ENCODE measurements at regions not wholly inside any gene's neighbourhood (a gene's known extent, or its start where the extent isn't known, plus 50 kb on each side); places are given as distances from the start of the nearest gene placed in this dataset.

DNA sequence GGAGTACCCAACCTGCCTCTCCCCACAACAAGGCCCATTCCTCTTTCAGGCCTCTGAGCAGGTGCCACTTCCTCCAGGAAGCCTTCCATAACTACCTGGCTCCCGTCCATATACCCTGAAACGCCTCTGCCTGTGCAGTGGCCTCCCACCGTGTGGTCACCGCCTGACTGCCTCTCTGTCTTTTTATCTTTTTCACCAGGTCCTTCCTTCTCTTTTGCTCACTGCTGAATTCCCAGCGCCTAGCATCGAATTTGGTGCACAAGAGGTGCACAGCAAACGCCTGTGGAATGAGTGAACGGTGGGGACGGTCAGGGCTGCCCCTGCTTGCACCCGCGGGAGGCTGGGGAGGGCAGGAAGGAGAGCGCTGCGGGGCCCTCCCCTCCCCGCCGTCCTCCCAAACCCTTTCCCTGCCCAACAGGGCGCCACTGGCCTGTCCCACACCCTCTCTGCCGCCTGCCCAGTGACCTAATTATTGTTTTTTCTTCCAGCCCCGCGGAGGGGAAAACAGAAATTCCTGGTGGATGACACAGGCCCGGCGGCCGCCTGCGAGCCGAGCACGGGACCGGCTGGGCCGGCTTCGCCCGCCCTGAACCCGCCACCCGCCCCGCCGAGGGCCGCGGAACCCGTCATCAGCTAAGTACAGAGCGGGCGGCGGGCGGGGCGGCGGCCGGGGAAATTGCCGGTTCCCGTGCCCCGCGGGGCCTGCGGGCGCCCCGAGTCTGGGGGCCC lies 140.1 kb downstream of the SMAD6 start:
- no TSS peak for BruUV-seq (replicated peaks)
- Histone ChIP-seq H2AFZ (ENCODE audit: low read depth, low read length) (peak overlapping the region; percentile 73), H3K9ac (ENCODE audit: insufficient read depth in 1 of 2, low read depth in 2 of 2, low read length in 2 of 2) (peak overlapping the region; percentile 40 to 89; a peak in 3 of 4 replicates), H3K79me2 (ENCODE audit: control insufficient read depth, insufficient read depth, low read length) (no peaks in the 10 kb centered on the region), H3K27me3 (ENCODE audit: control insufficient read depth in 2 of 2, insufficient read depth in 2 of 2, low read length in 2 of 2) (no peaks in the 10 kb centered on the region), H3K9me3 (replicated peaks; ENCODE audit: control insufficient read depth, insufficient read depth, low read depth, low read length) (no peaks in the 10 kb centered on the region), H3K27ac (ENCODE audit: extremely low read depth, low read depth, low read length) (peak overlapping the region; percentile 37; the same call in 1 of the 3 replicates), H3K36me3 (ENCODE audit: control insufficient read depth, insufficient read depth, low read length) (no peaks in the 10 kb centered on the region), H3K4me2 (ENCODE audit: insufficient read depth, low read length) (peak overlapping the region; percentile 70), H3K4me3 (peak overlapping the region; percentile 38), H3K4me1 (replicated peaks in 1 of 2; ENCODE audit: control insufficient read depth in 2 of 2, insufficient read depth in 2 of 2, low read length in 2 of 2) (peaks cover 5 to 11% of the 10 kb centered on the region in 2 experiments; a peak in 3 of 5 replicates), H3K9me1 (ENCODE audit: control insufficient read depth, insufficient read depth, low read length) (no peaks in the 10 kb centered on the region), H4K20me1 (replicated peaks; ENCODE audit: control insufficient read depth, insufficient read depth, low read length) (0 out of 2 replicates have a peak, but pooled peaks cover 4% of the 10 kb centered on the region)
- ATAC-seq, result peak; percentile 80
- 4% methylated on average over 43 of the region's 50 CpGs for WGBS (ENCODE audit: insufficient coverage, low coverage, missing lambda C conversion rate)
- POLR2A ChIA-PET, result interaction anchor here (0.7 to 1.4 kb wide), 3 partner anchors 9 to 177 kb away, joined by 3 to 6 read pairs (median 5); no protein-coding TSS in a partner anchor
- CTCF ChIA-PET (ENCODE audit: low intra/inter-chr PET ratio), result no interaction called here
- intact Hi-C loops (cut with micrococcal nuclease), result no loop called here
- in situ Hi-C loops (cut with MboI), result no loop called here
- FAIRE-seq, result peak; percentile 56
- DNase-seq (ENCODE audit: extremely low read depth in 1 of 4, low spot score in 3 of 4), result peak; percentile 65 to 77 (median 71)
- TF ChIP-seq HDAC1 (IDR thresholded peaks at IDR 0.05), result peak; percentile 57 to 62; a peak in 3 of 4 replicates
- TF ChIP-seq, protein P1, sequence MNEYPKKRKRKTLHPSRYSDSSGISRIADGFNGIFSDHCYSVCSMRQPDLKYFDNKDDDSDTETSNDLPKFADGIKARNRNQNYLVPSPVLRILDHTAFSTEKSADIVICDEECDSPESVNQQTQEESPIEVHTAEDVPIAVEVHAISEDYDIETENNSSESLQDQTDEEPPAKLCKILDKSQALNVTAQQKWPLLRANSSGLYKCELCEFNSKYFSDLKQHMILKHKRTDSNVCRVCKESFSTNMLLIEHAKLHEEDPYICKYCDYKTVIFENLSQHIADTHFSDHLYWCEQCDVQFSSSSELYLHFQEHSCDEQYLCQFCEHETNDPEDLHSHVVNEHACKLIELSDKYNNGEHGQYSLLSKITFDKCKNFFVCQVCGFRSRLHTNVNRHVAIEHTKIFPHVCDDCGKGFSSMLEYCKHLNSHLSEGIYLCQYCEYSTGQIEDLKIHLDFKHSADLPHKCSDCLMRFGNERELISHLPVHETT (CRISPR knock-in tag; conservative IDR thresholded peaks at IDR 0.05 in 1 of 2, IDR thresholded peaks at IDR 0.05 in 1 of 2), result 0 out of 4 replicates have a peak, but pooled peaks of 1 of the 2 experiments have one; percentile 64
- TF ChIP-seq NBN (IDR thresholded peaks at IDR 0.05; ENCODE audit: low read depth), result peak; percentile 74; the same call in 1 of the 2 replicates
- TF ChIP-seq ADNP (tag; IDR thresholded peaks at IDR 0.05), result peak; percentile 77
- TF ChIP-seq SMARCE1 (IDR thresholded peaks at IDR 0.05), result 0 out of 2 replicates have a peak, but pooled peaks have one; percentile 31
- no peak for TF ChIP-seq ZNF12 (CRISPR knock-in tag; IDR thresholded peaks at IDR 0.05)
- TF ChIP-seq LEF1 (IDR thresholded peaks at IDR 0.05), result 0 out of 2 replicates have a peak, but pooled peaks have one; percentile 24
- TF ChIP-seq RBM25 (IDR thresholded peaks at IDR 0.05; ENCODE audit: low read depth, low read length, severe bottlenecking), result peak; percentile 69
- TF ChIP-seq MAZ (CRISPR knock-in tag; conservative IDR thresholded peaks at IDR 0.05 in 1 of 2, IDR thresholded peaks at IDR 0.05 in 1 of 2), result peak; percentile 41 to 61; a peak in 3 of 4 replicates
- TF ChIP-seq, protein P2, sequence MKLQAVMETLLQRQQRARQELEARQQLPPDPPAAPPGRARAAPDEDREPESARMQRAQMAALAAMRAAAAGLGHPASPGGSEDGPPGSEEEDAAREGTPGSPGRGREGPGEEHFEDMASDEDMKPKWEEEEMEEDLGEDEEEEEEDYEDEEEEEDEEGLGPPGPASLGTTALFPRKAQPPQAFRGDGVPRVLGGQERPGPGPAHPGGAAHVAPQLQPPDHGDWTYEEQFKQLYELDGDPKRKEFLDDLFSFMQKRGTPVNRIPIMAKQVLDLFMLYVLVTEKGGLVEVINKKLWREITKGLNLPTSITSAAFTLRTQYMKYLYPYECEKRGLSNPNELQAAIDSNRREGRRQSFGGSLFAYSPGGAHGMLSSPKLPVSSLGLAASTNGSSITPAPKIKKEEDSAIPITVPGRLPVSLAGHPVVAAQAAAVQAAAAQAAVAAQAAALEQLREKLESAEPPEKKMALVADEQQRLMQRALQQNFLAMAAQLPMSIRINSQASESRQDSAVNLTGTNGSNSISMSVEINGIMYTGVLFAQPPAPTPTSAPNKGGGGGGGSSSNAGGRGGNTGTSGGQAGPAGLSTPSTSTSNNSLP (IDR thresholded peaks at IDR 0.05; ENCODE audit: borderline replicate concordance, low read depth, low read length), result no peak
- TF ChIP-seq CBX3 (IDR thresholded peaks at IDR 0.05; ENCODE audit: borderline replicate concordance in 1 of 2, low read length in 2 of 2), result peak in 1 of 2 experiments; percentile 30; a peak in 1 of 3 replicates
- TF ChIP-seq POLR2G (IDR thresholded peaks at IDR 0.05; ENCODE audit: low read depth, low read length), result peak; percentile 60; the same call in 1 of the 2 replicates
- peak; percentile 99 for TF ChIP-seq NFIC (IDR thresholded peaks at IDR 0.05)
- TF ChIP-seq ZNF436 (CRISPR knock-in tag; IDR thresholded peaks at IDR 0.05), result peak; percentile 96
- TF ChIP-seq MNT (conservative IDR thresholded peaks at IDR 0.05), result 0 out of 4 replicates have a peak, but pooled peaks of 1 of the 2 experiments have one; percentile 18
- TF ChIP-seq PTBP1 (IDR thresholded peaks at IDR 0.05; ENCODE audit: low read depth, low read length), result peak; percentile 84
